ENCODE measurements at regions not wholly inside any gene's neighbourhood (a gene's known extent, or its start where the extent isn't known, plus 50 kb on each side); places are given as distances from the start of the nearest gene placed in this dataset.

DNA sequence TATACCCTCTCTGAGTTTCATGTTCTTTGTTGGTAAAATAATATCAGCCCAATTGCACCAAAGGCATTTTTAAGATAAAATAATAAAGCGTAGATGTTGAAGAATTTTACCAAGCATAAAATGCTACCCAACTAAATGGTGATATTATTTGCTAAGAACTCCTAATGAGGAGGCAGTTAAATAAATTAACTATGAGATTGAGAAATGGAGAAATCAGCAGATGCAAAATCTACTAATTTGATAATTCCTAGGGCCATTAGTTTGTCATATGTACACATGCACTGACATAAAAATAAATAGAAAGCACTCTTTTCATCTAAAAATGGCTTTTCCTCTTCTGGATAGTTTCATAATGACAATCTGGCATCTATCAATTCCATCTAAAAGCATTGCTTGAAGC, 681.5 kb upstream of the FAM98A start:
- H3K4me3 ChIP-seq (replicated peaks; ENCODE audit: low read depth, low read length) = no peak overlapping the region
- TF ChIP-seq, protein P1, sequence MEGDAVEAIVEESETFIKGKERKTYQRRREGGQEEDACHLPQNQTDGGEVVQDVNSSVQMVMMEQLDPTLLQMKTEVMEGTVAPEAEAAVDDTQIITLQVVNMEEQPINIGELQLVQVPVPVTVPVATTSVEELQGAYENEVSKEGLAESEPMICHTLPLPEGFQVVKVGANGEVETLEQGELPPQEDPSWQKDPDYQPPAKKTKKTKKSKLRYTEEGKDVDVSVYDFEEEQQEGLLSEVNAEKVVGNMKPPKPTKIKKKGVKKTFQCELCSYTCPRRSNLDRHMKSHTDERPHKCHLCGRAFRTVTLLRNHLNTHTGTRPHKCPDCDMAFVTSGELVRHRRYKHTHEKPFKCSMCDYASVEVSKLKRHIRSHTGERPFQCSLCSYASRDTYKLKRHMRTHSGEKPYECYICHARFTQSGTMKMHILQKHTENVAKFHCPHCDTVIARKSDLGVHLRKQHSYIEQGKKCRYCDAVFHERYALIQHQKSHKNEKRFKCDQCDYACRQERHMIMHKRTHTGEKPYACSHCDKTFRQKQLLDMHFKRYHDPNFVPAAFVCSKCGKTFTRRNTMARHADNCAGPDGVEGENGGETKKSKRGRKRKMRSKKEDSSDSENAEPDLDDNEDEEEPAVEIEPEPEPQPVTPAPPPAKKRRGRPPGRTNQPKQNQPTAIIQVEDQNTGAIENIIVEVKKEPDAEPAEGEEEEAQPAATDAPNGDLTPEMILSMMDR (IDR thresholded peaks at IDR 0.05; ENCODE audit: low read depth, low read length, missing control alignments) = no peak
- DNase-seq (ENCODE audit: extremely low read depth, low read depth) = no peak

DNA sequence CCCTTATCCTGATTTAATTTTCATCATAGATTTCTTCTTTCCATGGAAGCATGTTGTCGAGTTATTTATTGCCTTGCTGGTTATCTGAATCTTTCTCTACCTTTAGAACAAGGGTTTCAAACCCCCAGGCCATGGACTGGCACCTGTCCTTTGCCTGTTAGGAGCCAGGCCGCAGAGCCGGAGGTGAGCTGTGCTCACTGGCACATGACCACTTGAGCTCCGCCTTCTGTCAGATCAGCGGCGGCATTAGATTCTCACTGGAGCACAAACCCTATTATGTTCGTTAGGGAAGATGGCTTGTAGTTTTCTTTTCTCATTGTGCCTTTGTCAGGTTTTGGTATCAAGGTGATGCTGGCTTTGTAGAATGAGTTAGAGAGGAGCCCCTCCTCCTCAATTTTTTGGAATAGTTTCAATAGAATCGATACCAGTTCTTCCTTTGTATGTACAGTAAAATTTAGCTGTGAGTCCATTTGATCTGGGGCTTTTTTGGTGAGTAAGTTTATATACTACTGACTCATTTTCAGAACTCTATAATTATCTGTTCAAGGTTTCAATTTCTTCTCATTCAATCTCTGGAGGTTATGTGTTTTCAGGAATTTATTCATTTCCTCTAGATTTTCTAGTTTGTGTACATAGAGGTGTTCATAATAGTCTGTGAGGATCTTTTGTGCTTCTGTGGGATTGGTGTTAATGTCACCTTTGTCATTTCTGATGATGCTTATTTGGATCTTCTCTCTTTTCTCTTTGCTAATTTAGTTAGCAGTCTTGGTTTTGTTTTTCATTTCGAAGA, 668.0 kb upstream of the FAM98A start:
- TF ChIP-seq, protein P1 (IDR thresholded peaks at IDR 0.05; ENCODE audit: low read depth, low read length, missing control alignments) = no peak
- no peak for DNase-seq (ENCODE audit: extremely low read depth, low read depth)
- no peak overlapping the region for H3K4me3 ChIP-seq (replicated peaks; ENCODE audit: low read depth, low read length)

DNA sequence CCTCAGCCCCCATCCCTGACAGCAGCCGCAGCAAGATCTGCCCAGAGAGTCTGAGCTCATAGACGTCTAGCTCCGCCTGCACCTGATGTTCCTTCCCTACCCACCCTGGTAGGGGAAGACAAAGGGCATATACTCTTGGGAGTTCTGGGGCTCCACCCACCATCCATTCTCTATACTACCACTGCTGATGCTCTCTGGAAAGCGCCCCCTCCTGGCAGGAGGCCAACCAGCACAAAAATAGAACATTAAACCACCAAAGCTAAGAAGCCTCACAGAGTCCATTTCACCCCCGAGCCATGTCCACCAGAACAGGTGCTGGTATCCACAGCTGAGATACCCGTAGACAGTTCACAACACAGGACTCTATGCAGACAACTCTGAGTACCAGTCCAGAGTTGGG, 662.6 kb upstream of the FAM98A start:
- TF ChIP-seq, protein P1 (IDR thresholded peaks at IDR 0.05; ENCODE audit: low read depth, low read length, missing control alignments) = no peak
- H3K4me3 ChIP-seq (replicated peaks; ENCODE audit: low read depth, low read length) = no peak overlapping the region
- no peak for DNase-seq (ENCODE audit: extremely low read depth, low read depth)

DNA sequence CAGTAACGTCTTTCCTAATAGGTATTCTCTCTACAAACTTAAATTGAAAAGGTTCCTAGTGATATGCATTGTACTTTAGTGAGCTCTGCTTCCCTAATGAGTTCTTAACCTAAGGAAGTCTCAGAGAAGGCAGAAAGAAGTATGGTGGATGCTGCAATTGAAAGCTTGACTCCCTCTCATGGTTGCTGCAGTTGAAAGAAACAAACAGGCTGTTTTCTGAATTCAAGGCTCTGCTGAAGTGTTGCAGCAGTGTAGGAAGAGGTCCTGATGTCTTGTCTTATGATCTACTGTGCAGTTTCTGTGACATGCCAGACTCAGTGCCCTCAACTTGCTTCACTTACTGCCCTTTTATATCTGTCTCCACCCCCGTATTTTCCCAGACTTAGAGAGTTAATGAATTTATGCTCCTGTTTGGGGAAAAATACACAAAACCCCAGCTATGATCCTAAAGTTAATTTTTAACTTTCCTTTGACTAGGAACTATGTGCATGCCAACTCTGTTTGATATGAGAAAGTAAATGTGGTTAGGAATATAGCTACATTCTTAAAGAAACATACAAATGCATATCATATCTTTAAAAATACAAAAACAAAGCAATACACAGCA, 655.3 kb upstream of the FAM98A start:
- TF ChIP-seq, protein P1 (IDR thresholded peaks at IDR 0.05; ENCODE audit: low read depth, low read length, missing control alignments) = no peak
- no peak for DNase-seq (ENCODE audit: extremely low read depth, low read depth)

DNA sequence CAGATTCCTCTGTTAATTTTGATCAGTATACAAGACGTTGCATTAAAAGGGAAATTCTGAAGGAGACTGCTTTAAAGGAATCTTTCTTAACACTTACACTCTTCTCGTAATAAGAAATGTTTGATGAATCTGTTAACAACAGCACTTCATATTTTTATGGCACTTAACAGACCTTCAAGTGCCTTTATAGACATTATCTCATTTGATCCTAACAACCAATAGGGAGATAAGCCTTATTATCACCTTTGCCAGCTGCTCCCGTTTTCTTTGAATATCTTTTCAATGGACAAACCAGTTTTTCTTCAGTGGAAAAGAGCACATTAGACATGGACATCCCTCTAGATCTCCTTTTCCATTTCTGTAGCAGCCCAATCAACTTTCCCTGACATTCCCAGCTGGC, 653.0 kb upstream of the FAM98A start:
- DNase-seq (ENCODE audit: extremely low read depth, low read depth) = no peak
- no peak overlapping the region for H3K4me3 ChIP-seq (replicated peaks; ENCODE audit: low read depth, low read length)
- TF ChIP-seq, protein P1 (IDR thresholded peaks at IDR 0.05; ENCODE audit: low read depth, low read length, missing control alignments) = no peak

More for the DNA sequence above, 655.3 kb upstream of the FAM98A start:
- no peak overlapping the region for H3K4me3 ChIP-seq (replicated peaks; ENCODE audit: low read depth, low read length)

DNA sequence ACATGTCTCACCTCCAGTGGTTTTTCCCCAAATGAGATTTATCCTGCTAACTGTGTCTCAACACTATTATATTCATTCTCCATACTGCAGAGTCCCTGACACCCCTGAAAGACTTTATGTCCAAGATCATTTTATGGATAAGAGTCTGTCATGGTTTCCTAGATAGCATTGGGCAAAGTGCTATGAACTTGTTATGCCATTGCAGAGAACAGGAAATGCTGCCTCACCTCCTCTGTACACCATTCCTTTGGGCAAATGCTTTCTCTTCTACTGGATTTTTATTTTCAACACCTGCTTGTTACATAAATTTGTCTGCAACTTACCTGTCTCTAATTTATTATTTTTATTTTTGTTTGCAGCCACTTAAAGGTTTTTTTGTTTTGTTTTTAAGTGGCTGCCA, 652.5 kb upstream of the FAM98A start:
- TF ChIP-seq, protein P1 (IDR thresholded peaks at IDR 0.05; ENCODE audit: low read depth, low read length, missing control alignments) = no peak
- no peak for DNase-seq (ENCODE audit: extremely low read depth, low read depth)
- H3K4me3 ChIP-seq (replicated peaks; ENCODE audit: low read depth, low read length) = no peak overlapping the region

All from HFF-Myc (cell line).